Bronchial epithelial cell (primary cell): ENCODE measurements at regions not wholly inside any gene's neighbourhood (a gene's known extent, or its start where the extent isn't known, plus 50 kb on each side); places are given as distances from the start of the nearest gene placed in this dataset.

Source experiments
- DNase-seq: peaks from one replicate; pipeline ENCODE4 v3.0.0-alpha.2; 2010; ENCODE audit warnings: low read depth
- FAIRE-seq: peaks from 2 replicates; lab custom pipeline; 2011; peaks lifted over from hg19 to GRCh38; lab: Jason Lieb, UNC
- H3K27me3 ChIP-seq: 2 replicates; pipeline ENCODE4 v1.5.1; 2011; ENCODE audit warnings: low read length; ENCODE audit not compliant: control insufficient read depth, insufficient read depth
- H3K36me3 ChIP-seq: 2 replicates; pipeline ENCODE4 v1.5.1; 2011; ENCODE audit warnings: low read length; ENCODE audit not compliant: control insufficient read depth, insufficient read depth
- H3K4me3 ChIP-seq: 2 replicates; pipeline ENCODE4 v1.5.1; 2011; ENCODE audit warnings: mild to moderate bottlenecking, low read depth, low read length, control low read depth
- TF ChIP-seq, protein P1 (sequence below): IDR thresholded peaks from 2 replicates; pipeline ENCODE4 v1.5.1; 2011; ENCODE audit warnings: mild to moderate bottlenecking, moderate library complexity, low read length, control low read depth, inconsistent platforms; ENCODE audit not compliant: insufficient read depth, severe bottlenecking

DNA sequence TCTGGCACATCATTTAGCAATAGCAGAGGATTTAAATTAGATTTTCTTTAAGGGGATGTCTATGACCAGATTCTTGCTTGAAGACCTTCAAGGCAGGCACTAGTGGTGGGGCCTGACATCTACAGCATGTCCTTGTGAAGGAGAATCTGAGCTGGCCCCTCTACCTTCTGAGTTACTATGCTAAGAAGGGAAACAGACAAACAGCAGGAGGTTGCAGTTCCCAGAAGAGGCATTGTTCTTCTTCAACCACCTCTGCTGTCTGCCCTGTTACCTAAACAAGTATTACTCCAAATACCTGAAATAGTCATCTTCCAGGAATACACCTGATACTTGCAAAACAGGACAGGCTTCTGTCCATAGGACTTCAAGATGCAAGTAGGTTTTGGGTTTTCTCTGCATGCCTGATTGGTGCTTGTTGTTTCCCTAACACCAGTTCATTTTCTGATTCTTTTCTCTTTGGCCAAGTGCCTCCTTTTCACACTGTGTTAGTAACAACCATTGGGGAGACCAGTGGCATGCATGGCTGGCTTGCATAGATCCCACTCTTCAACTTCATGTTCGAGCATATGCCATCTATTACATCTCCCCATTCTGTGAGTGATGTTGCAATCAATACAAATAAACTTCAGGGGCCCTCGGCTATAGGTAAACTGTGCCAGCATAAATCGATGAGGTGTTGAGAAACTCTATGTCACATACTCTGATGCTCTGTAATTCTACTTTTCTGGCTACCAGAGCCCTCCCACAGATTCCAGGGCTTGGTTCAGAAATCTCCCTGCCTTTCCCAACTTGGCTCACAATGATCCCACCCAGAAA is 93.0 kb upstream of the DUSP10 start:
- no peak for FAIRE-seq

DNA sequence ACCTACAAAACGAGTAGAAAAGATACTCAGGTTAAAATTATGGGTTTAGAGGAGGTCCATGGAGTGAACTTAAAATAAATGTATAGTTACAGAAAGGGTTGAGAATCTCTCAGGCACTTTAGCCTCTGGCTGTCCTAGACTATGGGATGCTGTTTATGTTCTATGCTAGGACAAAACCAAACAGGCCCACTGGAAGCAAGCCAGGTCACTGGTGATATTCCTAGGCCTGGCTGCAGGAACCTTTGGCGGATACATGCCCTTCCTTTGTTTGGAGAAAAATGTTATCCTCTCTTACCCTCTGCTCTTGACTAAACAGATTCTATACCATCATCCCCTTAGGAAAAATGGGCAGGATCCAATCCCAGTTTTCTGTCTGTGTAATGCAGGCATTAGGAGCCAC is 90.7 kb upstream of the DUSP10 start:
- DNase-seq (peak; percentile 91), FAIRE-seq (no peak)
- Histone ChIP-seq H3K27me3 (no peaks in the 10 kb centered on the region), H3K4me3 (no peak overlapping the region), H3K36me3 (no peaks in the 10 kb centered on the region)
- TF ChIP-seq, protein P1, sequence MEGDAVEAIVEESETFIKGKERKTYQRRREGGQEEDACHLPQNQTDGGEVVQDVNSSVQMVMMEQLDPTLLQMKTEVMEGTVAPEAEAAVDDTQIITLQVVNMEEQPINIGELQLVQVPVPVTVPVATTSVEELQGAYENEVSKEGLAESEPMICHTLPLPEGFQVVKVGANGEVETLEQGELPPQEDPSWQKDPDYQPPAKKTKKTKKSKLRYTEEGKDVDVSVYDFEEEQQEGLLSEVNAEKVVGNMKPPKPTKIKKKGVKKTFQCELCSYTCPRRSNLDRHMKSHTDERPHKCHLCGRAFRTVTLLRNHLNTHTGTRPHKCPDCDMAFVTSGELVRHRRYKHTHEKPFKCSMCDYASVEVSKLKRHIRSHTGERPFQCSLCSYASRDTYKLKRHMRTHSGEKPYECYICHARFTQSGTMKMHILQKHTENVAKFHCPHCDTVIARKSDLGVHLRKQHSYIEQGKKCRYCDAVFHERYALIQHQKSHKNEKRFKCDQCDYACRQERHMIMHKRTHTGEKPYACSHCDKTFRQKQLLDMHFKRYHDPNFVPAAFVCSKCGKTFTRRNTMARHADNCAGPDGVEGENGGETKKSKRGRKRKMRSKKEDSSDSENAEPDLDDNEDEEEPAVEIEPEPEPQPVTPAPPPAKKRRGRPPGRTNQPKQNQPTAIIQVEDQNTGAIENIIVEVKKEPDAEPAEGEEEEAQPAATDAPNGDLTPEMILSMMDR = no peak

More for the DNA sequence above, 93.0 kb upstream of the DUSP10 start:
- H3K4me3 ChIP-seq = no peak overlapping the region
- no peaks in the 10 kb centered on the region for H3K27me3 ChIP-seq
- no peaks in the 10 kb centered on the region for H3K36me3 ChIP-seq
- TF ChIP-seq, protein P1 = no peak
- DNase-seq = peak; percentile 71

DNA sequence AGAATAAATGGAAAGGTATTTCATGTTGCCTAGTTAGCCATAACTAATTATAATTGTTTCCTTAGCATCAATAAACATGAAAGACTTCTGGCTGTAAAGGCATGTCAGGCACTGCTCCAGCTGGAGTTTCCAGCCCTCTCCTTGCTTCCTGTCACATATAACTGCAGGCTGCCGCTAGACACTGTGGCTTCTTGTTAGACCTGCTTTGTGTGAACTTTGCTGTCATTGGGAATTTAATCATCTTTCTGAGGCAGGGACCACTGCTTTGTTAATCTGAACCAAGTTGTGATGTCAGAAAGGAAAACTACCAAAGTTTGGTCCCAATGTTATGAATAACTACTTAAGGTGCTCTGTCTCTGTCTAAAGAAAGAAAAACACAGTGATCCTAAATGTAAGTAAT is 90.3 kb upstream of the DUSP10 start:
- no peak for FAIRE-seq
- Histone ChIP-seq H3K4me3 (no peak overlapping the region), H3K36me3 (no peaks in the 10 kb centered on the region), H3K27me3 (no peaks in the 10 kb centered on the region)
- TF ChIP-seq, protein P1 = no peak
- peak; percentile 60 for DNase-seq

DNA sequence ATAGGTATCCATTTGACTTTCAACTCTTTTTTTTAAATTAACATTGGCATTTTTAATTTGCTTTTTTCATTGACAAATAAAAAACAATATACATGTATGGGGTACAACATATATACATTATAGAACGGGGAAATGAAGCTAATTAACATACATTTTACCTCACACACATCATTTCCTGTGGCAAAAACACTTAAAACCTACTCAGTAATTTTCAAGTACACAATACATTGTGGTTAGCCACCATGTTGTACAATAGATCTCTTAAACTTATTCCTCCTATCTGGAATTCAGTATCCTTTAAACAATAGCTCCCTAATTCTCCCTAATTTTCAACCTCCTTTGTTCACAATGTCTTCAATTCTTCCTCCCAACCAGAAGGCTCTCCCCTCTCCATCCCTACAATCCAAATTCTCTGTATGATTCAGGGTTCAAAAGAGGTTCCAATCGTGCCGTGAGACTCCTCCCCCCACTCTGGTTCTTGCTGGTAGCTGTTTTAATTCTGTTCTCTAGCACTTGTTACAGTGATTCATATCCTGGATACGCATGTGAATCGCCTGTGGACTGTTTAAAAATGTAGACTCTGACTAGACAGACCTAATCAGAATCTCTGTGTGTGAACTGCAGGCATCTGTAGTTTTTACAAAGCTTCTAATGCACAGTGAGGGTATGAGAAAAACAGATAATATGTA is 87.6 kb upstream of the DUSP10 start:
- FAIRE-seq = no peak
- H3K4me3 ChIP-seq = no peak overlapping the region
- TF ChIP-seq, protein P1 = no peak
- DNase-seq = peak; percentile 97
- H3K27me3 ChIP-seq = no peaks in the 10 kb centered on the region
- H3K36me3 ChIP-seq = no peaks in the 10 kb centered on the region

DNA sequence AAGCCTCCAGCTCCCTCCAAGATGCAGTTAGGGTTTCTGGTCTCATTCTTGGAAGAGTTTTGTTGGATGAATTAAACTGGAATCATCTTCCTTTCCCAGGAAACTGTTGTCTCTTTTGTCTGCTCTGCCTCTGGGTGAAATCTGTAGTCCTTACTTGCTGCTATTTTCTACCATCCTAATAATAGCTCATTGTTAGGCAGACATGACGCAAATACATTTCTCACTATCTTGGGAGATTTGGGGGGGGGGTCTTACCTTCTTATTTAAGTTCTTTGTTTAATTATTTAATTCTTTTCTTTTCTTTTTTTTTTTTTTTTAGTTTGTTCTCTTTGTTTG is 85.4 kb upstream of the DUSP10 start:
- no peak for FAIRE-seq
- TF ChIP-seq, protein P1 = no peak
- no peak for DNase-seq

More for the DNA sequence above, 85.4 kb upstream of the DUSP10 start:
- Histone ChIP-seq H3K36me3 (no peaks in the 10 kb centered on the region), H3K27me3 (no peaks in the 10 kb centered on the region), H3K4me3 (no peak overlapping the region)
